Medulla oblongata (tissue), 1 donor: ENCODE measurements at regions not wholly inside any gene's neighbourhood (a gene's known extent, or its start where the extent isn't known, plus 50 kb on each side); places are given as distances from the start of the nearest gene placed in this dataset.
"Not testable (repeated sequence)": the region's sequence is repeated elsewhere in the genome, so short reads cannot be mapped to it uniquely, and the experiment has no call there.

Experiments
- DNase-seq: peaks from one replicate; pipeline ENCODE4 v3.0.0-alpha.2; 2015; ENCODE audit errors: extremely low spot score

DNA sequence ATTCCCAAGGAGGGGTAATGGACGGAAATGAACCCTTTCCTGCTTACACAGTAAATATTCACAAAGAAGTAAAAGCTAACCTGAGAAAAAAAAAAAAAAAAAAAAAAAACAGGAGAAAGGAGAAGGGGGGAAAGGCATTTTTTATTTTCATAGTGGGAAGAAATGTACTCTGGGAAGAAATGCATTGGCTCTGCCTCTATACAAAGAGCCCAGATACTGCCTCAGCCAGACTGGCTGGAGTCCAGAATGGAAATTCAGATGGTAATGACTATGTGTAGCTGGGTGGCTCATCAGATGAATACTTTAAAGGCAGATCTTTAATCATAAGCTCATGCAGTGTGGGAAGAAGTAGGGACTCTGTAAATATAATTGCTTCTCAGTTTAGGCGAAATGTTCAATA, 124.9 kb upstream of the ZNF608 start:
- peak; percentile 57 for DNase-seq

DNA sequence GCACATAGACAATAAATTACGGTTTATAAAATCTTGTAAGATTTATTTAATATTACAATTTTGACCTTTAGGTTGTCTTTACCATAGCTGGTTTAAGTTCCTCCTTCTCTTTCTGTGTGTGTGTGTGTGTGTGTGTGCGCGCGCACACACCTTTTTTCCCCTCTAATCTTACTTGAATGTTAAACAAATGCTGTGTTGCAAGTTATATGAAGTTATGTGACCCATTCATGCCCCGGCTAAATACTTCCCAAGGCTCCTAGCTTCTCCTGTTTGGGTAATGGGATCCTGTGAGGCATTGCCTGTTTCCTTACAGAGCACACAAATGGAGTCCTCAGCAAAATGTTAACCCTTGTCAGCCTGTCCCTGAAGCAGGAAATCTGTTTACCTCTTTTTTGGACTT, 125.6 kb upstream of the ZNF608 start:
- no peak for DNase-seq

- DNase-seq, result no peak
These were observed 126.2 kb upstream of the ZNF608 start for GRCh38 chr5:124872615-124873014.

DNA sequence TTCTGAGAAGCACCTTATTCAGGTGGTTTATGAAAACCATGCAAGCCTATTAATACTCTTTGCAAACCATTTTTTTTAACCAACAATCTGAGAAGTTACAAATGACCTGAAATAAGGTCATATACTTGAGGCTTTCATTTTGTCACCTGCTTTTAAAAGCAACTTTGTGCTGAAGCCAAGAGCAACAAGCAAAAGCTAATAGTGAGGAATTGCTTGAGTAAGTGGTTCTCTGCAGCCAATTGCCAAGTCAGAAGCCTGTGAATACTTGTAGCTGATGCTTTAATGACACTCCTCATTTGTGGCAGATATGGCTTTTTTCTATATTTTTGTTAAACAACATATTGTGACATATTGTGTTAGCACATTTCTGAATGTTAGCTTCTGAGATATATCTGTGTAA, 126.7 kb upstream of the ZNF608 start:
- DNase-seq, result no peak

GRCh38 chr5:124873713-124874112, 127.3 kb upstream of the ZNF608 start:
- no peak for DNase-seq

DNA sequence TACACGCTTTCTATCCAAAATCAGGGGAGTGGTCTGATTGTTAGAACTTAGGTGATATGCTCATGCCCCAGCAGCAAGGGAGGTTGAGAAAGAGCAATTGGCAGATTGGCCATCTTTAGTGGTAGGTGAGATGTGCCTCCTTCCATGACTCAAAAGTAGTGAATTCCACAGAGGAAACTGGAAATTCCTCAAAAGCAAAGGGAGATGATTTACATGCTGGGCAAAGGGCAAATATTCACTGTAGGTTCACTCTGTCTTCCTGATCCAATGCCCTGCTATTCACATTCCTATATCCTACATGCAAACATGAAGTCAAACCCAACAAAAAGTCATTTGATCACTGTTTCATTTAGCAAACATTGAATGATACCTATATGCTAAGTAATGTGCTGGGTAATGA, 130.1 kb upstream of the ZNF608 start:
- DNase-seq, result no peak

DNA sequence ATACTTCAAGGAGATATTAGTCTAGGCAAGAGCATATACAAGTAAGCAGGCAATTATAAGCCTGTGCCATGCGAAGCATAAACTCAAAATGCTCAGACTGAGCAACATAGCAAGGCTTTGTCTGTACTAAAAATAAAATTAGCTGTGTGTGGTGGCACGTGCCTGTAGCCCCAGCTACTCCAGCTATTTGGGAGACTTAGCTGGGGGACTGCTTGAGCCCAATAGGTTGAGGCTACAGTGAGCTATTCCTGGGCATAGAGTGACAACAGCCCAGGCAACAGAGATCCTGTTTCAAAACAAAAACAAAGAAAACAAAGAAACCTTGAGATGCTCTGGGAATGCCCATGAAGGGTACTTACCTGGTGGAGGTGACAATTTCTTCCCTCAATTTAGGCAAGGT, 130.5 kb upstream of the ZNF608 start:
- DNase-seq, result no peak

GRCh38 chr5:124877501-124878146, 131.2 kb upstream of the ZNF608 start:
- no peak for DNase-seq

GRCh38 chr5:124878583-124879342, 132.3 kb upstream of the ZNF608 start:
- no peak for DNase-seq

DNA sequence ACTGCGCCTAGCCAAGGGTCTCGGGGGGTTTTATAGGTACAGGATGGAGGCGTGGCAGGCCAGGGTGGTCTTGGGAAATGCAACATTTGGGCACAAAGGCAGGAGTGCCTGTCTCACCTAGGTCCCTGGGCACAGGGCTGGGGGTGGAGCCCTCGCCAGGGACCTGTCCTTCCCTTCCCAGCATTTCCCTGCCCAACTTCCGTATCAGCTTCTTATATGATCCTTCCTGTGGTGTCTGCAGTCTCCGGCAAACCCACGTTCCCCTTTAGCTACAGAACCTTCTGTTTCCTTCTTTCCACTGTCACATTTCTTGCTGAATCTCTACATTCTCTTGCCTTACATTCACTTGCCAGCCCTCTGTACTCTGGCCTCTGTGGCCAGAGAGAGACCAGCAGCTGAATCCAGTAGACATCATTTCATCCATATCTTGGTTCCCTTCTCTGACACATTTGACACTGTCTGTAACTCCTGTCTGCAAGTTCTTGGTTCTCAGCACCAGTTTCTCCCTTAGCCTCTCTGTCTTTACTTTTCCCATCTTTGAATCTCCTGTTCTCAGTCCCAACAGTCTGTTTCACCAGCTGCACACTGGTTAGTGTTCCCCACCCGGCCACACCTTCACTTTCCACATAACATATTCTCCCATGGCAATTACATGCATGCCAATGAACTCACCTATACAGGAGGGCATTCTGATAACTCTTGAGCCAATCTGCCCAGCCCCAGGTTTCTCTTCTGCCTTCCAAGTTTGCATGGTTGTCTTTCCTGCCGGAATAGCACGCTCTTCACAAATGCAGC, 134.7 kb upstream of the ZNF608 start:
- DNase-seq, result peak; percentile 60

- no peak for DNase-seq
These were observed 137.2 kb upstream of the ZNF608 start for GRCh38 chr5:124883681-124884080.

GRCh38 chr5:124884114-124884513, 137.7 kb upstream of the ZNF608 start:
- DNase-seq, result no peak

DNA sequence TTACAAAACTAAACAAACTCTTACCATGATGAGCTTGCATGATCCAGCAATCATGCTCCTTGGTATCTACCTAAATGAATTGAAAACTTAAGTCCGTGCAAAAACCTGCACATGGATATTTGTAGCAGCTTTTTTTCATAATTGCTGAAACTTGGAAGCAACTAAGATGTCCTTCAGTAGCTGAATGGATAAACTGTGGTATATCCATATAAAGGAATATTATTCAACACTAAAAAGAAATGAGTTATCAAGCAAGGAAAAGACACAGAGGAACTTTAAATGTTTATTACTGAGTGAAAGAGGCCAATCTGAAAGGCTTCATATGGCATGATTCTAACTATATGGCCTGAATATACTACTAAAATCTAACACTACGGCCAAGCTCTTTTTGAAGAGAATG, 139.1 kb upstream of the ZNF608 start:
- no peak for DNase-seq

DNA sequence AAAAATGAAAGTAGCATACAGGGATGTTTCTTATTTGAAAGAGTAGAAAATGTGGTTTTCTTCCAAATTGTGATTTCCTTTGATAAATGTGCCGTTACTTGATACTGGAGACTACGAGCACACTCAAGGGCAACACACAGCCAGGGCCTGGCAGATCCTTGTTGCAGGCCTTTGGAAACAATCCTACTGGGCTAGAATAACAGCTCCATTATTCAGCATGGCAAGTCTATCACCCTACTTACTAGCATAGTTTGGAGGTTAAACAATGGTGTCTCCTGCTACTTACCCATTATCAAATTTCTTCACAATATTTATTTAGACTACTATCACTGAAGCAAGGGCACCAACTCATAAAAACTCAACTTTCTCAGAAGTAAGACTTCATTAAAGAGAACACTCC, 140.8 kb upstream of the ZNF608 start:
- peak; percentile 75 for DNase-seq

DNA sequence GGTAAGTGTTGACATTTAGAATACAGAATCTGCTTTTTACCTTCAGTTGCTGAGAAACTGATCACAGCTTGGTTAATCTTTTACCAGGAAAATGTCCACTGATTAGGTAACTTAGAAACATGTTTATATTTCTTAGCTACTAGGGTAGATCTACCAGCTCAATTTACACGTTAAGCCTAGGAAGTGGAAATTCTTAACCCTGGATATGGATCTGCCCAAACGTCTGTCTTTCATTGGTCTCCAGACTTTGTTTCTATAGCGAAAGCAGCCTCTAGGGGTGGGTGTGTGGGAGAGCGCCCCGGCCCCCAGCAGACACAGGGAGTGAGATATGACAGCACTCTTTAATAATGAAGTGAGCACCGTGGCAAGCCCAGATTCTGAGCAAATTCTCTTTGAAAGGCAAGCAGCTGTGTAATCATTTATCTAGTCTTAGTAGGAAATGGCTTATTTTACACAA, 141.6 kb upstream of the ZNF608 start:
- peak; percentile 41 for DNase-seq

GRCh38 chr5:124888622-124889485, 142.4 kb upstream of the ZNF608 start:
- peak; percentile 41 for DNase-seq

GRCh38 chr5:124889486-124889825, 143.0 kb upstream of the ZNF608 start:
- DNase-seq, result no peak

DNA sequence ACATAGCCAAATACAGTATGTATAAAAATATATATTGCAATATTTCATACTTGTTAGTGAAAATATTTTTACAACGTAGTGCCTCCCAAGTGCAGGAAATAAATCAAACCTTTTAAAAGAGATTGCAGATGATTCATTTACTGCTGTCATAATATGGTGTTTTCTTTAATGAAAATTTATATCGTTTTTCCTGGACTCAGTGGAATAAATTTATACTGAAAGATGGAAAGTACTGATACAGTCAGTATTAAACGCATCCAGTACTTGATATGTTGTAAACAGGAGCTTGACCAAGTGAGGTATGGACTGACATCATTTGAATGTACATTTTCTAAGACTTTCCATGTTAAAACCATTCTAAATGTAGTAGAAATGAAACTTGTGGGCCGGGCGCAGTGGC, 143.4 kb upstream of the ZNF608 start:
- no peak for DNase-seq

GRCh38 chr5:124890442-124890841, 144.0 kb upstream of the ZNF608 start:
- not testable (repeated sequence) for DNase-seq

DNA sequence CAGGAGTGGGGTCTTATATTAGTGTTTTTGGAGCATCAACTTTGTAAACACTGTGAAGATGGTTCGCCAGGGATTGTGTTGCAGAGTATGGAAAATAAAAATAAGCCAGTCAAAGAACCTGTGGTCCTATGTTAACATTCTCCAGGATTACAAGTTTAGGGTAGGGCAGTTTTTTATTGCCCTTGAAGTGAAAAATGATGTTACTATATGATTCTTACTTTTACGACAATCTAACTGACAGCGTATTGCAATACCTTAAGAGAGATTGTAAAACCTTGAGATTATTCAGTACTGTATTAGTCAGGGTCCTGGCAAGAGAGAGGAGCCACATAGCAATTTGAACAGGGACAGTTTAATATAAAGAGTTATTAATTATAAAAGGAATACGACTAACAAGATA, 144.7 kb upstream of the ZNF608 start:
- DNase-seq, result no peak

- no peak for DNase-seq
These were observed 145.9 kb upstream of the ZNF608 start for GRCh38 chr5:124892185-124892848.
